ENCODE measurements at regions not wholly inside any gene's neighbourhood (a gene's known extent, or its start where the extent isn't known, plus 50 kb on each side); places are given as distances from the start of the nearest gene placed in this dataset.

- Histone ChIP-seq H3K4me1 (peaks cover 0 to 31% (median 11%) of the 10 kb centered on the region in 4 donors), H3K36me3 (no peaks in the 10 kb centered on the region), H3K4me3 (no peak overlapping the region), H3K27me3 (no peaks in the 10 kb centered on the region), H3K27ac (no peak overlapping the region), H3K9me3 (no peaks in the 10 kb centered on the region)
- DNase-seq = no peak
- intact Hi-C loops (cut with DNase I; ENCODE audit: low total_unique reads) (no loop called here), in situ Hi-C loops (cut with MboI; ENCODE audit: low pct_ligation_motif_present in 1 of 4, low pct_unique_long_range_greater_than_20kb in 1 of 4, low sequenced_read_pairs in 3 of 4) (no loop called here)
- WGBS, 2 donors (ENCODE audit: low coverage in 1 of 2) = 68 to 69% methylated on average over 1 of the region's 1 CpG
- TF ChIP-seq POLR2AphosphoS5 (IDR thresholded peaks at IDR 0.05) = no peak
- TF ChIP-seq POLR2A (IDR thresholded peaks at IDR 0.05) = no peak
- no peak for TF ChIP-seq EP300 (IDR thresholded peaks at IDR 0.05; ENCODE audit: low read depth)
- no peak for TF ChIP-seq CTCF (IDR thresholded peaks at IDR 0.05)
These were observed 63.7 kb upstream of the SESN3 start for GRCh38 chr11:95294701-95295100.

GRCh38 chr11:95293116-95293515, 62.1 kb upstream of the SESN3 start:
- DNase-seq = no peak
- 88% methylated on average over 3 of the region's 3 CpGs; no CpG with 5 or more reads in 1 of the 2 donors for WGBS, 2 donors (ENCODE audit: low coverage in 1 of 2)
- Histone ChIP-seq H3K4me1 (peaks cover 0 to 31% (median 11%) of the 10 kb centered on the region in 4 donors), H3K27ac (no peak overlapping the region), H3K4me3 (no peak overlapping the region), H3K36me3 (no peaks in the 10 kb centered on the region), H3K27me3 (no peaks in the 10 kb centered on the region), H3K9me3 (no peaks in the 10 kb centered on the region)
- intact Hi-C loops (cut with DNase I; ENCODE audit: low total_unique reads) = no loop called here
- no peak for TF ChIP-seq EP300 (IDR thresholded peaks at IDR 0.05; ENCODE audit: low read depth)
- no peak for TF ChIP-seq CTCF (IDR thresholded peaks at IDR 0.05)
- TF ChIP-seq POLR2AphosphoS5 (IDR thresholded peaks at IDR 0.05) = no peak
- no peak for TF ChIP-seq POLR2A (IDR thresholded peaks at IDR 0.05)
- in situ Hi-C loops (cut with MboI; ENCODE audit: low pct_ligation_motif_present in 1 of 4, low pct_unique_long_range_greater_than_20kb in 1 of 4, low sequenced_read_pairs in 3 of 4) = no loop called here

- Histone ChIP-seq H3K36me3 (no peaks in the 10 kb centered on the region), H3K27me3 (no peaks in the 10 kb centered on the region), H3K4me1 (peaks cover 0 to 31% (median 11%) of the 10 kb centered on the region in 4 donors), H3K27ac (no peak overlapping the region), H3K4me3 (no peak overlapping the region), H3K9me3 (no peaks in the 10 kb centered on the region)
- WGBS, 2 donors (ENCODE audit: low coverage in 1 of 2) = 47 to 52% methylated on average over 4 of the region's 4 CpGs
- in situ Hi-C loops (cut with MboI; ENCODE audit: low pct_ligation_motif_present in 1 of 4, low pct_unique_long_range_greater_than_20kb in 1 of 4, low sequenced_read_pairs in 3 of 4) = no loop called here
- peak; percentile 15 for DNase-seq
- TF ChIP-seq POLR2A (IDR thresholded peaks at IDR 0.05) (no peak), CTCF (IDR thresholded peaks at IDR 0.05) (no peak), POLR2AphosphoS5 (IDR thresholded peaks at IDR 0.05) (no peak)
- intact Hi-C loops (cut with DNase I; ENCODE audit: low total_unique reads) = no loop called here
These were observed 60.9 kb upstream of the SESN3 start for GRCh38 chr11:95291946-95292345.

GRCh38 chr11:95289378-95290101, 58.5 kb upstream of the SESN3 start:
- Histone ChIP-seq H3K4me1 (peaks cover 0 to 10% (median 0%) of the 10 kb centered on the region in 4 donors), H3K36me3 (no peaks in the 10 kb centered on the region), H3K27ac (no peak overlapping the region), H3K27me3 (no peaks in the 10 kb centered on the region), H3K9me3 (no peaks in the 10 kb centered on the region), H3K4me3 (no peak overlapping the region)
- intact Hi-C loops (cut with DNase I; ENCODE audit: low total_unique reads) = no loop called here
- 89 to 96% methylated on average over 1 to 2 of the region's 2 CpGs for WGBS, 2 donors (ENCODE audit: low coverage in 1 of 2)
- in situ Hi-C loops (cut with MboI; ENCODE audit: low pct_ligation_motif_present in 1 of 4, low pct_unique_long_range_greater_than_20kb in 1 of 4, low sequenced_read_pairs in 3 of 4) = no loop called here
- TF ChIP-seq POLR2AphosphoS5 (IDR thresholded peaks at IDR 0.05) = no peak
- no peak for TF ChIP-seq CTCF (IDR thresholded peaks at IDR 0.05)
- DNase-seq = no peak

All from transverse colon (tissue), 4 donors.